ENCODE measurements at regions not wholly inside any gene's neighbourhood (a gene's known extent, or its start where the extent isn't known, plus 50 kb on each side); places are given as distances from the start of the nearest gene placed in this dataset.

DNA sequence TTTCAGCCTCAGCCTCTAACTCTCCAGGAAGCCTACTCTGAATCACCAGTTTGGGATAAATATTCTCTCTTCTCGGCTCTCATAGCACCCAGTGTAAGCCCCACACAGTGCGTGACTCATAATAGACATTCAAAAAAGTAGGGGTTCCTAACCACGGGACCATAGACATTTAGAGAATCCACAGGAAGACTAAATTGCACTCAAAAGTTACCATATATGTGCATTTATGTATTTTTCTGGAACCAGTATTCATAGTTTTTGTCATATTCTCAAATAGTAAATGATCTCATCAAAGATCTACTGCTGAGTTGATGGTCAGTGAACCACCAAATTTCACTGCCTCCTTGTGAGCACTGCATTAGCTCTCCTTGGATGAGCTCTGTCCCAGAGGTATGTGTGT, 625.7 kb downstream of the SMARCA1 start:
- no peak for TF ChIP-seq EZH2phosphoT487 (IDR thresholded peaks at IDR 0.05; ENCODE audit: borderline replicate concordance, low read length)
- TF ChIP-seq, protein P1, sequence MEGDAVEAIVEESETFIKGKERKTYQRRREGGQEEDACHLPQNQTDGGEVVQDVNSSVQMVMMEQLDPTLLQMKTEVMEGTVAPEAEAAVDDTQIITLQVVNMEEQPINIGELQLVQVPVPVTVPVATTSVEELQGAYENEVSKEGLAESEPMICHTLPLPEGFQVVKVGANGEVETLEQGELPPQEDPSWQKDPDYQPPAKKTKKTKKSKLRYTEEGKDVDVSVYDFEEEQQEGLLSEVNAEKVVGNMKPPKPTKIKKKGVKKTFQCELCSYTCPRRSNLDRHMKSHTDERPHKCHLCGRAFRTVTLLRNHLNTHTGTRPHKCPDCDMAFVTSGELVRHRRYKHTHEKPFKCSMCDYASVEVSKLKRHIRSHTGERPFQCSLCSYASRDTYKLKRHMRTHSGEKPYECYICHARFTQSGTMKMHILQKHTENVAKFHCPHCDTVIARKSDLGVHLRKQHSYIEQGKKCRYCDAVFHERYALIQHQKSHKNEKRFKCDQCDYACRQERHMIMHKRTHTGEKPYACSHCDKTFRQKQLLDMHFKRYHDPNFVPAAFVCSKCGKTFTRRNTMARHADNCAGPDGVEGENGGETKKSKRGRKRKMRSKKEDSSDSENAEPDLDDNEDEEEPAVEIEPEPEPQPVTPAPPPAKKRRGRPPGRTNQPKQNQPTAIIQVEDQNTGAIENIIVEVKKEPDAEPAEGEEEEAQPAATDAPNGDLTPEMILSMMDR (conservative IDR thresholded peaks at IDR 0.05; ENCODE audit: low read depth, low read length) = no peak
